Hepatocyte (in vitro differentiated cells): ENCODE measurements at regions not wholly inside any gene's neighbourhood (a gene's known extent, or its start where the extent isn't known, plus 50 kb on each side); places are given as distances from the start of the nearest gene placed in this dataset.

Source experiments
- EZH2 ChIP-seq: fragments of 200-600 bp; sonication (generic); IDR thresholded peaks from 2 replicates; pipeline ENCODE4 v1.6.1; 2016; ENCODE audit warnings: antibody characterized with exemption, mild to moderate bottlenecking, borderline replicate concordance
- EZH2phosphoT487 ChIP-seq: fragments of 200-600 bp; sonication (generic); IDR thresholded peaks from one replicate; pipeline ENCODE4 v1.6.1; 2018; ENCODE audit warnings: antibody characterized with exemption, mild to moderate bottlenecking, low read depth, moderate library complexity; ENCODE audit not compliant: unreplicated experiment, severe bottlenecking
- TF ChIP-seq, protein P1 (sequence below): fragments of 200-600 bp; sonication (generic); IDR thresholded peaks from 2 replicates; pipeline ENCODE4 v1.5.1; 2016; ENCODE audit warnings: antibody characterized with exemption, mild to moderate bottlenecking; ENCODE audit not compliant: poor library complexity

DNA sequence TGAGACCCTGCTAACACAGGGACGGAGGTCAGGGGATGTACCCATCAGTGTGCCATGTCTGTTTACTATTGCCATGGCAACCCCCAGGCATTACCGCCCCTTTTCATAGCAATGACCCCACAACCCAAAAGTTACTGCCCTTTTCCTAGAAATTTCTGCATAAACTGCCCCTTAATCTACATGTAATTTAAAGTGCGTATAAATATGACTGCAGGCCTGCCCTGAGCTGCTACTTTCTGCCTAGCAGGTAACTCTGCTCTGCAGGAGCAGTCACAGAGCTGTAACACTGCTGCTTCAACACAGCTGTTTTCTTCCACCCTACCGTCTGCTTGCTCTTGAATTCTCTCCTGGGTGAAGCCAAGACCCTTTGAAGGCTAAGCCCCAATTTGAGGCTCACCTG is 57.1 kb upstream of the RPS6KA2 start:
- TF ChIP-seq EZH2, result no peak
- TF ChIP-seq, protein P1, sequence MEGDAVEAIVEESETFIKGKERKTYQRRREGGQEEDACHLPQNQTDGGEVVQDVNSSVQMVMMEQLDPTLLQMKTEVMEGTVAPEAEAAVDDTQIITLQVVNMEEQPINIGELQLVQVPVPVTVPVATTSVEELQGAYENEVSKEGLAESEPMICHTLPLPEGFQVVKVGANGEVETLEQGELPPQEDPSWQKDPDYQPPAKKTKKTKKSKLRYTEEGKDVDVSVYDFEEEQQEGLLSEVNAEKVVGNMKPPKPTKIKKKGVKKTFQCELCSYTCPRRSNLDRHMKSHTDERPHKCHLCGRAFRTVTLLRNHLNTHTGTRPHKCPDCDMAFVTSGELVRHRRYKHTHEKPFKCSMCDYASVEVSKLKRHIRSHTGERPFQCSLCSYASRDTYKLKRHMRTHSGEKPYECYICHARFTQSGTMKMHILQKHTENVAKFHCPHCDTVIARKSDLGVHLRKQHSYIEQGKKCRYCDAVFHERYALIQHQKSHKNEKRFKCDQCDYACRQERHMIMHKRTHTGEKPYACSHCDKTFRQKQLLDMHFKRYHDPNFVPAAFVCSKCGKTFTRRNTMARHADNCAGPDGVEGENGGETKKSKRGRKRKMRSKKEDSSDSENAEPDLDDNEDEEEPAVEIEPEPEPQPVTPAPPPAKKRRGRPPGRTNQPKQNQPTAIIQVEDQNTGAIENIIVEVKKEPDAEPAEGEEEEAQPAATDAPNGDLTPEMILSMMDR, result no peak
- TF ChIP-seq EZH2phosphoT487, result no peak
